ENCODE measurements at regions not wholly inside any gene's neighbourhood (a gene's known extent, or its start where the extent isn't known, plus 50 kb on each side); places are given as distances from the start of the nearest gene placed in this dataset.

GRCh38 chr7:33849971-33850559, 55.3 kb upstream of the BMPER start:
- Histone ChIP-seq H3K9ac (ENCODE audit: low read length in 5 of 5) (no peak overlapping the region), H3K36me3 (ENCODE audit: control insufficient read depth in 5 of 5, insufficient read depth in 5 of 5, low read length in 5 of 5) (no peaks in the 10 kb centered on the region), H3K27ac (ENCODE audit: low read depth, low read length) (no peak overlapping the region), H3K27me3 (ENCODE audit: control insufficient read depth in 5 of 5, insufficient read depth in 4 of 5, low read length in 5 of 5) (no peaks in the 10 kb centered on the region), H3K9me3 (ENCODE audit: control insufficient read depth in 5 of 5, low read length in 5 of 5) (no peaks in the 10 kb centered on the region), H3K4me1 (ENCODE audit: control insufficient read depth in 5 of 5, insufficient read depth in 5 of 5, low read length in 5 of 5) (peaks cover 0 to 6% (median 4%) of the 10 kb centered on the region in 5 donors), H3K4me3 (ENCODE audit: low read depth in 1 of 5, low read length in 5 of 5) (no peak overlapping the region)

GRCh38 chr7:33850768-33851167, 54.6 kb upstream of the BMPER start:
- H3K9ac ChIP-seq (ENCODE audit: low read length in 5 of 5): no peak overlapping the region
- no peaks in the 10 kb centered on the region for H3K9me3 ChIP-seq (ENCODE audit: control insufficient read depth in 5 of 5, low read length in 5 of 5)
- no peak overlapping the region for H3K4me3 ChIP-seq (ENCODE audit: low read depth in 1 of 5, low read length in 5 of 5)
- no peaks in the 10 kb centered on the region for H3K27me3 ChIP-seq (ENCODE audit: control insufficient read depth in 5 of 5, insufficient read depth in 4 of 5, low read length in 5 of 5)
- H3K36me3 ChIP-seq (ENCODE audit: control insufficient read depth in 5 of 5, insufficient read depth in 5 of 5, low read length in 5 of 5): no peaks in the 10 kb centered on the region
- H3K27ac ChIP-seq (ENCODE audit: low read depth, low read length): no peak overlapping the region
- H3K4me1 ChIP-seq (ENCODE audit: control insufficient read depth in 5 of 5, insufficient read depth in 5 of 5, low read length in 5 of 5): peaks cover 0 to 6% (median 4%) of the 10 kb centered on the region in 5 donors

- H3K9ac ChIP-seq (ENCODE audit: low read length in 5 of 5): no peak overlapping the region
- H3K27ac ChIP-seq (ENCODE audit: low read depth, low read length): no peak overlapping the region
- no peaks in the 10 kb centered on the region for H3K36me3 ChIP-seq (ENCODE audit: control insufficient read depth in 5 of 5, insufficient read depth in 5 of 5, low read length in 5 of 5)
- H3K9me3 ChIP-seq (ENCODE audit: control insufficient read depth in 5 of 5, low read length in 5 of 5): no peaks in the 10 kb centered on the region
- no peak overlapping the region for H3K4me3 ChIP-seq (ENCODE audit: low read depth in 1 of 5, low read length in 5 of 5)
- H3K4me1 ChIP-seq (ENCODE audit: control insufficient read depth in 5 of 5, insufficient read depth in 5 of 5, low read length in 5 of 5): no peaks in the 10 kb centered on the region
- no peaks in the 10 kb centered on the region for H3K27me3 ChIP-seq (ENCODE audit: control insufficient read depth in 5 of 5, insufficient read depth in 4 of 5, low read length in 5 of 5)
Observed at GRCh38 chr7:33852838-33853237, 52.5 kb upstream of the BMPER start.

DNA sequence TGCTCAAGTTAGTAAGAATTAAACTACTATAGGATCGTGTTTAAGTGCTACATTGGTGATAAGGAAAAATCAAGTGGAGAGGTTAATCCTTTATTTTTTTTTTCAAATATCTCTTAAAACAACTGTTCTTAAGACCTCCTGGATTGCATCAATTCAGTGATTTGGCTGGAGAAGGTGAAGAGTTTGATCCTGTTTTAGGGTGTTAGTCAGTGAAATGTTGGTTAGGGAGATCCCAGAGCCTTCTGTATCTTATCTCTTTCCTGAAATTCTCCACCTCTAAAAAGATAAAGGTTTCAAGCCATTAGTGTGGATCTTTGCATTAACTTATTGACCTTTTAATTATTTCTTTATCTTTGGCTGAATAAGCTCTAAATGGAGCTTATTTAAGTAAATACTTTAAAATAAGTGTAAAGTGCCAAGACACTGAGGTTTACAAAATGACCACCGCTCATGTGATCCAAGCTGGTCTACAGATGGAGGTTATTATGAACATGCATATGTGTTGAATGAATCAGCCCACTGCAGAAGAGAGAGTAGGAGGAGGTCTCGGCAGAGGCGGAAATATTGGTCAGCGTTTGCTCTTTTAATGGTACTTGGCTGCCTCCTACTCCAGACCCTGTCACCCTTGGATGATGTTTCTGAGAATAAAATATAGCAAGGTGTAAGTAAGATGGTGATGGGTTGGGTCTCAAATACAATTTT, 51.8 kb upstream of the BMPER start:
- Histone ChIP-seq H3K27ac (ENCODE audit: low read depth, low read length) (no peak overlapping the region), H3K4me1 (ENCODE audit: control insufficient read depth in 5 of 5, insufficient read depth in 5 of 5, low read length in 5 of 5) (no peaks in the 10 kb centered on the region), H3K36me3 (ENCODE audit: control insufficient read depth in 5 of 5, insufficient read depth in 5 of 5, low read length in 5 of 5) (no peaks in the 10 kb centered on the region), H3K9me3 (ENCODE audit: control insufficient read depth in 5 of 5, low read length in 5 of 5) (no peaks in the 10 kb centered on the region), H3K9ac (ENCODE audit: low read length in 5 of 5) (no peak overlapping the region), H3K4me3 (ENCODE audit: low read depth in 1 of 5, low read length in 5 of 5) (no peak overlapping the region), H3K27me3 (ENCODE audit: control insufficient read depth in 5 of 5, insufficient read depth in 4 of 5, low read length in 5 of 5) (no peaks in the 10 kb centered on the region)

DNA sequence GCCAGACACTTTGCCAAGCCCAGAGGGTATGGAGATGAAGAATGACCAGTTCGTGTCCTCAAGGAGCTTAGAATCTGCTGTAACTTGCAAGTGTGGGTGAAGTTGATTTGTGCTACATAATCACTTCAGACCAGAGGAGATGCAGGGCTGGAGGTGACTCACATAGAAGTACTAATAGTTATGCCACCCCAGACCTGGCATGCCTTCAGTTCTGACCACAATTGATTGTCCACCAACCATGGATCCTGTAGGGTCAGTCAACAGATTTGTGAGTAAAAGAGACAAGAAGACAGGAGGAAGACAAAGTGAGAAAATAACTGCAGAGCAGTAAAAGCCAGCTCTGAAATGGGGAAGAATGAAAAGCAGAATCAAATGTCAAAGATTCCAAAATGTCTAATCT, 51.2 kb upstream of the BMPER start:
- Histone ChIP-seq H3K9ac (ENCODE audit: low read length in 5 of 5) (no peak overlapping the region), H3K27ac (ENCODE audit: low read depth, low read length) (no peak overlapping the region), H3K27me3 (ENCODE audit: control insufficient read depth in 5 of 5, insufficient read depth in 4 of 5, low read length in 5 of 5) (no peaks in the 10 kb centered on the region)

DNA sequence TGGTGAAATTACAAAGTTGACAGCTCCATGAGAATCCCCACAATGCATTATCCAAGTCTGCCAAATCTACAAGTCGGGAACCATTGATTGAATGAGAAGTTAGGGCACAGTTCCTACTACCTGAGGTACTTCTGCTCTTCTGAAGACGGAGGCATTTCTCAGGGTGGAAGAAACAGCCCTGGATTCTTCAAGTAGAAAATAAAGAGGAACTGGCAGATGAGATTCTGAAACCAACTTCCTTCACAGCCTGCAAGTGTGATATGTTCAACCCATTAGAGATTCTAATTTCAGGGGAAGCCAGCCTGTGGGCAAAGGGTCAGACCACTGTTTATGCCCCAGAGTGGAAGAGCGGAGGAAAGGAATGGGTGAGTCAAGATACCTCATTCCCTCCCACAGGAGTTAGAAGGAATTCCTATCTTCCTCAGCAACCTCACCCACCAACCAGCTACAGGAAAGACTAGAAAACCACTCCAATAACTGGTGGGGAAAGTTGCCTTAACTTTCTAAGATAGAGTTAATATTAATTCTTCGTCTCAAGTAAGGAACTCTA, 50.5 kb upstream of the BMPER start:
- no peaks in the 10 kb centered on the region for H3K36me3 ChIP-seq (ENCODE audit: control insufficient read depth in 5 of 5, insufficient read depth in 5 of 5, low read length in 5 of 5)
- H3K9me3 ChIP-seq (ENCODE audit: control insufficient read depth in 5 of 5, low read length in 5 of 5): no peaks in the 10 kb centered on the region
- H3K4me1 ChIP-seq (ENCODE audit: control insufficient read depth in 5 of 5, insufficient read depth in 5 of 5, low read length in 5 of 5): no peaks in the 10 kb centered on the region
- H3K27ac ChIP-seq (ENCODE audit: low read depth, low read length): no peak overlapping the region
- H3K27me3 ChIP-seq (ENCODE audit: control insufficient read depth in 5 of 5, insufficient read depth in 4 of 5, low read length in 5 of 5): no peaks in the 10 kb centered on the region
- no peak overlapping the region for H3K9ac ChIP-seq (ENCODE audit: low read length in 5 of 5)
- no peak overlapping the region for H3K4me3 ChIP-seq (ENCODE audit: low read depth in 1 of 5, low read length in 5 of 5)

More for the DNA sequence above, 51.2 kb upstream of the BMPER start:
- H3K9me3 ChIP-seq (ENCODE audit: control insufficient read depth in 5 of 5, low read length in 5 of 5): no peaks in the 10 kb centered on the region
- H3K36me3 ChIP-seq (ENCODE audit: control insufficient read depth in 5 of 5, insufficient read depth in 5 of 5, low read length in 5 of 5): no peaks in the 10 kb centered on the region
- H3K4me1 ChIP-seq (ENCODE audit: control insufficient read depth in 5 of 5, insufficient read depth in 5 of 5, low read length in 5 of 5): no peaks in the 10 kb centered on the region
- no peak overlapping the region for H3K4me3 ChIP-seq (ENCODE audit: low read depth in 1 of 5, low read length in 5 of 5)
